T-helper 1 cell treated with Interleukin-12 subunit alpha and Interleukin-12 subunit beta and Interleukin-4 antibody, amounts not matched to agents 30 μg/mL and 1 μg/mL, for 36 hours (primary cell): ENCODE measurements at regions not wholly inside any gene's neighbourhood (a gene's known extent, or its start where the extent isn't known, plus 50 kb on each side); places are given as distances from the start of the nearest gene placed in this dataset.
"Not testable (repeated sequence)": the region's sequence is repeated elsewhere in the genome, so short reads cannot be mapped to it uniquely, and the experiment has no call there.

Experiments
- H3K27ac Mint-ChIP-seq: one replicate; pipeline ENCODE4 v1.8.0; 2021; ENCODE audit warnings: mild to moderate bottlenecking, mixed read lengths
- H3K27me3 Mint-ChIP-seq: one replicate; pipeline ENCODE4 v1.8.0; 2021; ENCODE audit warnings: low read depth, mixed read lengths
- H3K36me3 Mint-ChIP-seq: one replicate; pipeline ENCODE4 v1.8.0; 2021; ENCODE audit warnings: low read depth, mixed read lengths
- H3K4me1 Mint-ChIP-seq: one replicate; pipeline ENCODE4 v1.8.0; 2021; ENCODE audit warnings: low read depth, mixed read lengths
- H3K4me3 Mint-ChIP-seq: one replicate; pipeline ENCODE4 v1.8.0; 2021; ENCODE audit warnings: mild to moderate bottlenecking, moderate library complexity, mixed read lengths
- H3K9me3 Mint-ChIP-seq: one replicate; pipeline ENCODE4 v1.8.0; 2021; ENCODE audit warnings: mixed read lengths

- Mint-ChIP-seq H3K27me3 (peaks cover 7% of the 10 kb centered on the region), H3K9me3 (no peaks in the 10 kb centered on the region), H3K4me1 (peaks cover 2% of the 10 kb centered on the region), H3K36me3 (no peaks in the 10 kb centered on the region), H3K27ac (no peak overlapping the region), H3K4me3 (no peak overlapping the region)
Measured at GRCh38 chr13:95418946-95419345, 117.7 kb upstream of the ABCC4 start.

- peaks cover 3% of the 10 kb centered on the region for H3K4me1 Mint-ChIP-seq
- H3K4me3 Mint-ChIP-seq = no peak overlapping the region
- no peaks in the 10 kb centered on the region for H3K36me3 Mint-ChIP-seq
- H3K27ac Mint-ChIP-seq = no peak overlapping the region
- peaks cover 7% of the 10 kb centered on the region for H3K27me3 Mint-ChIP-seq
- no peaks in the 10 kb centered on the region for H3K9me3 Mint-ChIP-seq
Measured at GRCh38 chr13:95420501-95420900, 119.2 kb upstream of the ABCC4 start.

GRCh38 chr13:95426631-95427030 lies 125.4 kb upstream of the ABCC4 start:
- H3K4me3 Mint-ChIP-seq = no peak overlapping the region
- no peaks in the 10 kb centered on the region for H3K9me3 Mint-ChIP-seq
- H3K36me3 Mint-ChIP-seq = no peaks in the 10 kb centered on the region
- no peak overlapping the region for H3K27ac Mint-ChIP-seq
- peaks cover 1% of the 10 kb centered on the region for H3K4me1 Mint-ChIP-seq
- H3K27me3 Mint-ChIP-seq = peaks cover 7% of the 10 kb centered on the region

GRCh38 chr13:95430525-95430924 lies 122.0 kb upstream of the CLDN10 start:
- not testable (repeated sequence) for H3K27me3 Mint-ChIP-seq, H3K27ac Mint-ChIP-seq, H3K36me3 Mint-ChIP-seq, H3K9me3 Mint-ChIP-seq, H3K4me1 Mint-ChIP-seq, H3K4me3 Mint-ChIP-seq

GRCh38 chr13:95432141-95432540 lies 120.4 kb upstream of the CLDN10 start:
- Mint-ChIP-seq H3K4me3 (no peak overlapping the region), H3K9me3 (no peaks in the 10 kb centered on the region), H3K4me1 (no peaks in the 10 kb centered on the region), H3K27ac (no peak overlapping the region), H3K27me3 (no peaks in the 10 kb centered on the region), H3K36me3 (no peaks in the 10 kb centered on the region)

GRCh38 chr13:95433537-95433936 lies 119.0 kb upstream of the CLDN10 start:
- Mint-ChIP-seq H3K4me3 (no peak overlapping the region), H3K36me3 (no peaks in the 10 kb centered on the region), H3K4me1 (no peaks in the 10 kb centered on the region), H3K27me3 (no peaks in the 10 kb centered on the region), H3K9me3 (no peaks in the 10 kb centered on the region), H3K27ac (no peak overlapping the region)

- H3K27ac Mint-ChIP-seq = no peak overlapping the region
- H3K36me3 Mint-ChIP-seq = no peaks in the 10 kb centered on the region
- no peaks in the 10 kb centered on the region for H3K27me3 Mint-ChIP-seq
- H3K4me3 Mint-ChIP-seq = no peak overlapping the region
- H3K4me1 Mint-ChIP-seq = no peaks in the 10 kb centered on the region
- H3K9me3 Mint-ChIP-seq = no peaks in the 10 kb centered on the region
Measured at GRCh38 chr13:95434111-95434510, 118.4 kb upstream of the CLDN10 start.

- Mint-ChIP-seq H3K4me3 (no peak overlapping the region), H3K27ac (no peak overlapping the region), H3K4me1 (no peaks in the 10 kb centered on the region), H3K27me3 (no peaks in the 10 kb centered on the region), H3K9me3 (no peaks in the 10 kb centered on the region), H3K36me3 (no peaks in the 10 kb centered on the region)
Measured at GRCh38 chr13:95437561-95437960, 115.0 kb upstream of the CLDN10 start.

GRCh38 chr13:95438297-95438696 lies 114.2 kb upstream of the CLDN10 start:
- Mint-ChIP-seq H3K4me3 (no peak overlapping the region), H3K27me3 (no peaks in the 10 kb centered on the region)

GRCh38 chr13:95440441-95441088 lies 112.0 kb upstream of the CLDN10 start:
- no peaks in the 10 kb centered on the region for H3K36me3 Mint-ChIP-seq
- no peak overlapping the region for H3K4me3 Mint-ChIP-seq
- H3K27me3 Mint-ChIP-seq = no peaks in the 10 kb centered on the region
- H3K4me1 Mint-ChIP-seq = no peaks in the 10 kb centered on the region
- no peaks in the 10 kb centered on the region for H3K9me3 Mint-ChIP-seq
- H3K27ac Mint-ChIP-seq = no peak overlapping the region

More at GRCh38 chr13:95438297-95438696, 114.2 kb upstream of the CLDN10 start:
- H3K4me1 Mint-ChIP-seq = no peaks in the 10 kb centered on the region
- no peaks in the 10 kb centered on the region for H3K36me3 Mint-ChIP-seq
- H3K9me3 Mint-ChIP-seq = no peaks in the 10 kb centered on the region
- no peak overlapping the region for H3K27ac Mint-ChIP-seq

GRCh38 chr13:95441326-95441725 lies 111.2 kb upstream of the CLDN10 start:
- no peaks in the 10 kb centered on the region for H3K9me3 Mint-ChIP-seq
- no peak overlapping the region for H3K4me3 Mint-ChIP-seq
- no peaks in the 10 kb centered on the region for H3K36me3 Mint-ChIP-seq
- no peak overlapping the region for H3K27ac Mint-ChIP-seq
- no peaks in the 10 kb centered on the region for H3K27me3 Mint-ChIP-seq
- H3K4me1 Mint-ChIP-seq = no peaks in the 10 kb centered on the region

GRCh38 chr13:95444006-95444730 lies 108.4 kb upstream of the CLDN10 start:
- H3K9me3 Mint-ChIP-seq = no peaks in the 10 kb centered on the region
- no peak overlapping the region for H3K4me3 Mint-ChIP-seq
- H3K36me3 Mint-ChIP-seq = no peaks in the 10 kb centered on the region
- H3K27me3 Mint-ChIP-seq = no peaks in the 10 kb centered on the region
- H3K27ac Mint-ChIP-seq = no peak overlapping the region
- no peaks in the 10 kb centered on the region for H3K4me1 Mint-ChIP-seq

GRCh38 chr13:95445131-95445530 lies 107.4 kb upstream of the CLDN10 start:
- no peaks in the 10 kb centered on the region for H3K9me3 Mint-ChIP-seq
- H3K4me3 Mint-ChIP-seq = no peak overlapping the region
- H3K27ac Mint-ChIP-seq = no peak overlapping the region
- no peaks in the 10 kb centered on the region for H3K27me3 Mint-ChIP-seq
- H3K4me1 Mint-ChIP-seq = no peaks in the 10 kb centered on the region
- no peaks in the 10 kb centered on the region for H3K36me3 Mint-ChIP-seq

GRCh38 chr13:95447814-95448213 lies 104.7 kb upstream of the CLDN10 start:
- no peaks in the 10 kb centered on the region for H3K4me1 Mint-ChIP-seq
- H3K9me3 Mint-ChIP-seq = no peaks in the 10 kb centered on the region
- H3K36me3 Mint-ChIP-seq = no peaks in the 10 kb centered on the region
- no peaks in the 10 kb centered on the region for H3K27me3 Mint-ChIP-seq
- H3K4me3 Mint-ChIP-seq = no peak overlapping the region
- no peak overlapping the region for H3K27ac Mint-ChIP-seq

- Mint-ChIP-seq H3K27ac (no peak overlapping the region), H3K36me3 (no peaks in the 10 kb centered on the region)
Measured at GRCh38 chr13:95451656-95452055, 100.9 kb upstream of the CLDN10 start.

More at GRCh38 chr13:95451656-95452055, 100.9 kb upstream of the CLDN10 start:
- Mint-ChIP-seq H3K4me1 (peaks cover 2% of the 10 kb centered on the region), H3K27me3 (no peaks in the 10 kb centered on the region), H3K4me3 (no peak overlapping the region), H3K9me3 (no peaks in the 10 kb centered on the region)
